Mesothelial cell of epicardium (in vitro differentiated cells): ENCODE measurements at regions not wholly inside any gene's neighbourhood (a gene's known extent, or its start where the extent isn't known, plus 50 kb on each side); places are given as distances from the start of the nearest gene placed in this dataset.
"Not testable (repeated sequence)": the region's sequence is repeated elsewhere in the genome, so short reads cannot be mapped to it uniquely, and the experiment has no call there.

ENCODE experiments used
- DNase-seq, 2 experiments: peaks; one replicate each; pipeline ENCODE4 v3.0.0; 2021; ENCODE audit warnings: low spot score in 2 of 2; ENCODE audit not compliant: unreplicated experiment in 2 of 2
- H3K27ac Mint-ChIP-seq: 2 replicates; pipeline ENCODE4 v1.8.0; 2021; ENCODE audit warnings: mixed read lengths
- H3K27me3 Mint-ChIP-seq: 2 replicates; pipeline ENCODE4 v1.8.0; 2021; ENCODE audit warnings: low read depth, mixed read lengths
- H3K36me3 Mint-ChIP-seq: 2 replicates; pipeline ENCODE4 v1.8.0; 2021; ENCODE audit warnings: mixed read lengths
- H3K4me1 Mint-ChIP-seq: 2 replicates; pipeline ENCODE4 v1.8.0; 2021; ENCODE audit warnings: mixed read lengths
- H3K4me3 Mint-ChIP-seq: 2 replicates; pipeline ENCODE4 v1.8.0; 2021; ENCODE audit warnings: mild to moderate bottlenecking, moderate library complexity, mixed read lengths
- H3K9me3 Mint-ChIP-seq: 2 replicates; pipeline ENCODE4 v1.8.0; 2021; ENCODE audit warnings: mixed read lengths
- TF ChIP-seq, protein P1 (sequence below): fragments of 200-600 bp; sonication (generic); IDR thresholded peaks from one replicate; pipeline ENCODE4 v1.5.0; 2021; ENCODE audit warnings: antibody characterized with exemption; ENCODE audit not compliant: unreplicated experiment

GRCh38 chr3:26108846-26109489, 319.1 kb downstream of the OXSM start:
- H3K4me3 Mint-ChIP-seq = no peak overlapping the region
- no peak overlapping the region for H3K27ac Mint-ChIP-seq
- DNase-seq = no peak
- TF ChIP-seq, protein P1, sequence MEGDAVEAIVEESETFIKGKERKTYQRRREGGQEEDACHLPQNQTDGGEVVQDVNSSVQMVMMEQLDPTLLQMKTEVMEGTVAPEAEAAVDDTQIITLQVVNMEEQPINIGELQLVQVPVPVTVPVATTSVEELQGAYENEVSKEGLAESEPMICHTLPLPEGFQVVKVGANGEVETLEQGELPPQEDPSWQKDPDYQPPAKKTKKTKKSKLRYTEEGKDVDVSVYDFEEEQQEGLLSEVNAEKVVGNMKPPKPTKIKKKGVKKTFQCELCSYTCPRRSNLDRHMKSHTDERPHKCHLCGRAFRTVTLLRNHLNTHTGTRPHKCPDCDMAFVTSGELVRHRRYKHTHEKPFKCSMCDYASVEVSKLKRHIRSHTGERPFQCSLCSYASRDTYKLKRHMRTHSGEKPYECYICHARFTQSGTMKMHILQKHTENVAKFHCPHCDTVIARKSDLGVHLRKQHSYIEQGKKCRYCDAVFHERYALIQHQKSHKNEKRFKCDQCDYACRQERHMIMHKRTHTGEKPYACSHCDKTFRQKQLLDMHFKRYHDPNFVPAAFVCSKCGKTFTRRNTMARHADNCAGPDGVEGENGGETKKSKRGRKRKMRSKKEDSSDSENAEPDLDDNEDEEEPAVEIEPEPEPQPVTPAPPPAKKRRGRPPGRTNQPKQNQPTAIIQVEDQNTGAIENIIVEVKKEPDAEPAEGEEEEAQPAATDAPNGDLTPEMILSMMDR = no peak
- H3K9me3 Mint-ChIP-seq = peaks cover 10% of the 10 kb centered on the region
- no peaks in the 10 kb centered on the region for H3K27me3 Mint-ChIP-seq
- no peaks in the 10 kb centered on the region for H3K36me3 Mint-ChIP-seq
- peaks cover 23% of the 10 kb centered on the region for H3K4me1 Mint-ChIP-seq

DNA sequence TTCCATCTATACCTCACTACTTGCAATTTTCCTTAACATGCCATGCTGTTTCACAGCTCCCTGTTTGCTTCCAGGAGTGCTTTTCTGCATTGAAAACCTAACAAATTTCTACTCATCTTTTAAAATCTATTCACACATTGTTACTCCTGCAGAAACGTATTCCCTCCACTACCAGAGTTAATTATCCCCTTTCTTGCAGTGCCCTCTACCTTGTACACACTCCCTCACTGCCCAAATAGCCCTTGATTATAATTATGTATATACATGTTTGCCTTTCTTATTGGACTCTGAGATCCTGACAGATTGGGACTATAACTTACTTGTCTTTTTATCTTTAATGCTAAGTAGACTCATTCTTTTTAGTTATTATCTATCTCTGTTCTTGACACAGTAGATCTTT, 325.0 kb downstream of the OXSM start:
- peaks cover 4% of the 10 kb centered on the region for H3K4me1 Mint-ChIP-seq
- no peak for DNase-seq
- TF ChIP-seq, protein P1 = no peak
- no peaks in the 10 kb centered on the region for H3K27me3 Mint-ChIP-seq
- no peaks in the 10 kb centered on the region for H3K36me3 Mint-ChIP-seq
- H3K27ac Mint-ChIP-seq = no peak overlapping the region
- H3K9me3 Mint-ChIP-seq = peaks cover 15% of the 10 kb centered on the region
- no peak overlapping the region for H3K4me3 Mint-ChIP-seq

GRCh38 chr3:26118165-26118564, 328.3 kb downstream of the OXSM start:
- DNase-seq = no peak
- Mint-ChIP-seq H3K4me3 (no peak overlapping the region), H3K27ac (no peak overlapping the region)

DNA sequence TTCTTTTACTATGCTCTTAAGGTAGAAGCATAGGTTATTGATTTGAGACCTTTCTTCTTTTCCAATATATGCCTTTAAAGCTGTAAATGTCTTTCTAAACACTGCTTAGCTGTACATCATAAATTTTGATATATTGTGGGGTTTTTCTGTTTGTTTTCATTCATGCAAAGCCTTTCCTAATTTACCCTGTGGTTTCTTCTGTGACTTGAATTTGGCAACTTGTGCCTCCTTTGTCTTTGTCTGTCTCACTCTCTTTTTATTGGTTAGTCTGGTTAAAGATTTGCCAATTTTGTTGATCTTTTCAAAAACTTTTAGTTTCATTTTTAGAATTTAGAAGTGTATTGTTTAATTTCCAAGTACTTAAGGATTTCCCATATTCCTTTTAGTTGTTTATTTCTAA, 343.1 kb downstream of the OXSM start:
- no peaks in the 10 kb centered on the region for H3K36me3 Mint-ChIP-seq
- H3K27me3 Mint-ChIP-seq = no peaks in the 10 kb centered on the region
- peaks cover 13% of the 10 kb centered on the region for H3K4me1 Mint-ChIP-seq
- H3K4me3 Mint-ChIP-seq = no peak overlapping the region
- TF ChIP-seq, protein P1 = no peak
- DNase-seq = no peak
- H3K27ac Mint-ChIP-seq = no peak overlapping the region
- peaks cover 14% of the 10 kb centered on the region for H3K9me3 Mint-ChIP-seq

More at GRCh38 chr3:26118165-26118564, 328.3 kb downstream of the OXSM start:
- Mint-ChIP-seq H3K4me1 (peaks cover 4% of the 10 kb centered on the region), H3K27me3 (no peaks in the 10 kb centered on the region), H3K36me3 (peaks cover 1% of the 10 kb centered on the region), H3K9me3 (peaks cover 33% of the 10 kb centered on the region)
- TF ChIP-seq, protein P1 = no peak

DNA sequence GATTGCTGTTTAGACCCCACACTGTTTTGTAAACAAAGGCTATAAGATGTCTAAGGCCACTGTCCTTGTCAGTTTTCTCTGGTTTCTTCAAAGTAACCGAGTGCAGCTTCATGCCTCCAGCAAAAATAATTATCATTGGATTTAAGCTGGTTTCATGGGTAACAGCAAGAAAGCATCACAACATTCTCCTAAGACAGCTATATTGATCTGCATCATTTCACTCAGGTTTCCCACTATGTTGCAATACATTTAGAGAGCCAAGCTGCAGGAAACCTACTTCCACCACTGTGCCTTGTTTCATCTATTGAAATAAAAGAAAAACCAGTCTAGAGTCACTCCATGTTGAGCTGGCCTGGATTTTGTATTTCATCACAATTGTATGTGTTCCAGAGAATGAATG, 351.4 kb downstream of the OXSM start:
- H3K36me3 Mint-ChIP-seq = peaks cover 5% of the 10 kb centered on the region
- no peaks in the 10 kb centered on the region for H3K27me3 Mint-ChIP-seq
- H3K9me3 Mint-ChIP-seq = peaks cover 12% of the 10 kb centered on the region
- H3K4me1 Mint-ChIP-seq = no peaks in the 10 kb centered on the region
- no peak overlapping the region for H3K4me3 Mint-ChIP-seq
- H3K27ac Mint-ChIP-seq = no peak overlapping the region
- TF ChIP-seq, protein P1 = no peak
- no peak for DNase-seq

DNA sequence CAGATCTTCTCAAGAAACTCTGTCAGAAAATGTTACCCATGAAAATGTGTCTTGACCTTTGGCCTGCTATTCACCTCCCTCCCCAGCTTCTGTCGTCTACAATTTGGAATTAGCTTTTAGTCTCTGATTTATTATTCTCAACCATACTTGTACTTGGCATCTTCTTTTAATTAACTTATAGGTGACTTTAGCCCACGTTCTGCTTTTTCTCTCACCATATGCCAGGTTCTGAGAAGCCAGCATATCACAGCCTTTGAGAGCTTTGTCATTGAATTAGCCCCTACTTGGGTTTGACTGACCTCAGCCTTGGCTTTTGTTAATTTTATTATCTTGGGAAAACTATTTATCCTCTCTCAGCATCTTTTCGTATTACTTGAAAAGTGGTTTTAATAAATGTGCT, 355.9 kb downstream of the OXSM start:
- H3K4me3 Mint-ChIP-seq = no peak overlapping the region
- H3K9me3 Mint-ChIP-seq = peaks cover 16% of the 10 kb centered on the region
- H3K27ac Mint-ChIP-seq = no peak overlapping the region
- no peak for DNase-seq
- no peaks in the 10 kb centered on the region for H3K4me1 Mint-ChIP-seq
- no peaks in the 10 kb centered on the region for H3K36me3 Mint-ChIP-seq
- H3K27me3 Mint-ChIP-seq = no peaks in the 10 kb centered on the region
- TF ChIP-seq, protein P1 = no peak

GRCh38 chr3:26157428-26157827, 367.5 kb downstream of the OXSM start:
- H3K9me3 Mint-ChIP-seq, H3K27me3 Mint-ChIP-seq, H3K4me3 Mint-ChIP-seq, DNase-seq, H3K4me1 Mint-ChIP-seq, H3K36me3 Mint-ChIP-seq, H3K27ac Mint-ChIP-seq: not testable (repeated sequence)
